GM18519 (cell line): ENCODE measurements at regions not wholly inside any gene's neighbourhood (a gene's known extent, or its start where the extent isn't known, plus 50 kb on each side); places are given as distances from the start of the nearest gene placed in this dataset.
"Not testable (repeated sequence)": the region's sequence is repeated elsewhere in the genome, so short reads cannot be mapped to it uniquely, and the experiment has no call there.

Source experiments
- ATAC-seq: cut with Tn5 transposase; IDR thresholded peaks from one replicate; pipeline ENCODE4 v1.9.1; 2021; ENCODE audit warnings: mild to moderate bottlenecking, moderate library complexity; ENCODE audit not compliant: unreplicated experiment, low FRiP score

DNA sequence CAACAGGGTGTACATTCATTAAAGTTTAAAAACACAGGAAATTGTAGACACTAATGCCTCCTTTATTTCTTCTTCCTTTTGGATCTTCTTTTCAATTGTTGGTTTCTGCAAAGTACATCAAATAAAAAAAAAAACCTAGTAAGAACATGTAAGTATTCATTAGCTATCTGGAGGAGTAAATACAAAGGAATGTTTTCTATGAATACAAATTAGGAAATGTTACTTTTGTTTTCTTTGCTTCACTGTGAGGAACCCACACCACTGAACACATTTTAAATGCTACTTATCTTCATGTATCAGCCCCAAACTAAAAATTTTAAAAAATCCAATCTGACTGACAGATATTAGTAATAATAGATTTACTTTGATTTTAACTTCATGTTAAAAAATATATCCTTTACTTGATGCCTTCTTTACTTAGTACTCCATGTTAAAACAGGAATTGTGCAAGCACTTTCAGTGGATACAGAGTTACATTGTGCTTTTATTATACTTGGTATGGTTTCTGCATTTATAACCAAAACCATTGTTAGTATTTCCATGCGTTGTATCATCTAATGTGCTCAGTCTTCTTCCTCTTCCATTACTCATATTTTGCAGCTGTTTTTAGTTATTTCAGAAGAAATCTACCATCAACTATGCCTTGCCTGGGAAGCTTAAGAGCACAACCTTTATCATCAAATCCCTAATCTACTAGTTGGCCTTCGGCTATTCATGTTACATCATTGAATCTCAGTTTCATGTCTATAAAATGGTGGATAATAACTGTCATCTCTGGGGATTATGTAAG is 236.9 kb upstream of the DPYD start:
- no peak for ATAC-seq

- ATAC-seq: no peak
These were observed 226.4 kb upstream of the DPYD start for GRCh38 chr1:98147280-98147679.

GRCh38 chr1:98145655-98146054 is 224.8 kb upstream of the DPYD start:
- ATAC-seq: no peak

GRCh38 chr1:98143403-98143802 is 222.6 kb upstream of the DPYD start:
- ATAC-seq: peak; percentile 66

DNA sequence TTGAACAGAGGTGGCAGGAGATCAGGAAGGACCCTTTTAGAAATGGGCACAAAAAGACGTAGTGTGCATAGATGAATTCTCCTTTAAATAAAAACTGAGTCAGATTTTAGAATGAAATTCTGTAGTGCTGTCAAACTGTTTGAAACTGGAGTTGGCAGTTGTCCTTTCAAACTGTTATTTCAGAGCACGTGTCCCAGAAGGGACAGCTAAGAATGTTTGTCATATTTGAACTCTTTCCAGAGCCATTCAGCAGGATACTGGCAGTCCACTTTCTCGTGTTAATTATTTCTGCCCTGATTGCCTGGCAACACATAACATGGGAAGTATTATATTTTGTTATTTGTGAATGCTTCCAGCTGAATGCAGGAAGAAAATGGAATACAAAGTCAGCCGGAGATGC is 212.3 kb upstream of the DPYD start:
- no peak for ATAC-seq

DNA sequence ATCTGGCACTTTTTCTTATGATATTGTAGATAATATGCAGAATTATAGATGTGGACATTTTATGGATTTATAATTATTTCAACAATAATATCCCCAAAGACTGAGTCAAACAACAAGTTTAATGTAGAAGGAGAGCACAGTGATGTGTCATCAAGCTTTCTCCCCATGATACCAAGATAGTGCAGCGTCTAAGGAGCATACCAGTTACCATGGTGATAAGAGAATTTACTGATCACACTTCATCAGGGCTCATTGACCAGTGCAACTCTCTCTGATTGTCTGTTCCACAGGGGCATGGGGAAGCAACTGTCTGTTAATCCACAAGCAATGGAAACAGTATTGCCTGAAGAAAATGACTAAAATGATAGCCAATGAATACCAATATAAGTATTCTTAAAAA is 209.6 kb upstream of the DPYD start:
- ATAC-seq: no peak

DNA sequence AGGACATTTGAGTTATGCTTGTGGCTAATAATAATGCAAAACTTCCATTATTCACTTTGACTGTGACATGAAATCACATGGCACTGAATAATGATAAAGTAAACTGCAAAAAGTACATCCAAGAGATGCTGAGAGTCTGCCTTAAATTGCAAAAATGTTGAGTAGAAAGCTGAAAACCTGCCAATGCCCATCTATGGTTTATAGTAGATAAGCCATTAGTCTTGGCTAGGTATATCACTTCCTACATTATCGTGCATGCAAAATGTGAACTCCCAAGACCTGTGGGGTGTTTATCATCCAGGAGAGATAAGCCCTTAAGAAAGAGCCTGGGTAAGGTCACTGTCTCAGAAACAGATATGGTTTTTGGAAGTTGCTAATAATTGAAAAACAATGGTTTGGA is 208.7 kb upstream of the DPYD start:
- no peak for ATAC-seq

GRCh38 chr1:98126740-98127139 is 205.9 kb upstream of the DPYD start:
- no peak for ATAC-seq

DNA sequence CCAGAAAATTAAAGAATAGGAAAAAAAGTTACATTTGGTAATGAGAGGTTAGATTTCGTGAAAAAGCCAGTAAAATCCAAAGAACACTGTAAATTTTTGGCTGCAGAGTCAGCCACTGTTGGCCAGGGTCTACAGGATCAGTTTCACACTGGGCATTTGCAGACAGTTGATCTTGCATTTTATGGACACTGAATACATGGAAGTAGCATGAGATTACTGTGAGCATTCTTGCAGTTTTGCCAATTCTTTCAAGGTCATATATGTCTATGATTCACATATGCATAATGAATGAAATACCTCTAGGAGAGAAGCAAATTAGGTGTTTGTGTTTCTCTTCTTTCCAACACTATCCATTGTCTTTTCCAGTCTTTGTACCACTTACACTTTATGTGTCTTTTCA is 200.8 kb upstream of the DPYD start:
- no peak for ATAC-seq

DNA sequence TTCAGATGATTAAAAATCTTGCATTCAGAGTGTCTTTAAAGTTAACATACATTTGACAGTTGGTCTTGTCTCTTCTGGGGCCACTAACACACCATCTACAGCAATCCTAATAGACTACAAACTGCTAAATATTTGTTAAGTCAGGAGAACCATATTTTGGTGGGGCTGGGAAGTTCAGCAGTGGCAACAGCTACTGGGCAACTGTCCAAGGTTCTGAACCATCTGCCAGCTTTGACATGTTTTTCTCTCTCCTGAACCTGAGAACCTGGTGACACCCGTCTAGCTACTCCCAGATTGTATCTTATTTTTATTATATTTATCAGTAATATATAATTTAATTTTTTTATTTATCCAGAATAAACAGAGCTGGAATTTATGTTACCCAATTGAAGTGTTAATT is 199.0 kb upstream of the DPYD start:
- ATAC-seq: no peak

DNA sequence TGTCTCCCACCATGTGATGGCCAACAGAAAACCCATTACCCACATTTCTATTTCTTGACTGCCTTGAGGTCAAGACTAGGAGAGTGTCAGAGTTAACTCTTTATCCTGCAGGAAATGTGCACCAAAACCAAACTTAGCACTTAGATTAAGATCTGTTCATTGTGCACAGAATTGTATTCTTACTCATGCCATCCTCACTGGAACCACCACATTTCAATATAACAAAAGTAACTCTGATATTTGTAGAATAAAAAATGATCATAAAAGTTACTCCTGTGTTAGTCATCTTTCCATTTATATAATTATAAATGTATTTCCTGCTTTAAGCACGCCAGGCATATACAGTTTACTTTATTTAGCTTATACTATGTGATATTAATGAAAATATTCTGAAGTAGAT is 193.0 kb upstream of the DPYD start:
- ATAC-seq: no peak

DNA sequence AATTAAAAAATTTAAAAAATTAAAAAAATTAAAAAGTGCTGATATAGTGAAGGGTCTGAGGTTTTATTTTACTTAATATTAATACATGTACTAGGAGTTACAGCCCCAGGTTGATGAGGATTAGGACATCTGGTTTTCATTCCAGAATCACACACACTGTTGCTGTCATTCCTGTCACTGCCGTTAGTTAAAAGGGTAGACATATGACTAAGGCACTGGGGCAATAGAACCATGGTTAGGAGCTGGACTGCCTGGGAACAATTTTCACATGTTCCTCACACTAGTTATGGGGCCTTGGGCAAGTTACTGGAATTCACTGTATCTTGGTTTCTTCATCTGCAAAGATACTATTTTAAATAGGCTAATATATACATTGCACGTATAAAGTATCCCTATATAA is 191.8 kb upstream of the DPYD start:
- no peak for ATAC-seq

- no peak for ATAC-seq
These were observed 189.8 kb upstream of the DPYD start for GRCh38 chr1:98110674-98111073.

GRCh38 chr1:98108378-98108777 is 187.5 kb upstream of the DPYD start:
- not testable (repeated sequence) for ATAC-seq

DNA sequence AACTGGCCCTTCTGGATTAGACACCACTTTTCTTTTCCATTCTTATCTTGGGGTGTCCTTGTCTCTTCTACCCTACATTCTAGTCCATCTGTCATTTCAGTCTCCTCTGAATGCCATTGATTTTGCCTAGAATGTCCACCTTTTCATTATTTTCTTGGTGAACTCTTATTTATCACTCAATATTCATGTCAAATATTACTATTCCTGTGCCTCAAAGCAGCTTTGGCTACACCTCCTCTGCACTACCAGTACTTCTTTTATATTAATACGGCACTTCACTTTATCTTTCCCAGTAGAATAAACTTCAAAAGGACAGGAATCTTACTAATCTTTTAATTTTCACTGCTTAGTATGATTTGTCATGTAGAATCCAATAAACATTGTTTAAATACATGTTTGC is 186.4 kb upstream of the DPYD start:
- no peak for ATAC-seq

DNA sequence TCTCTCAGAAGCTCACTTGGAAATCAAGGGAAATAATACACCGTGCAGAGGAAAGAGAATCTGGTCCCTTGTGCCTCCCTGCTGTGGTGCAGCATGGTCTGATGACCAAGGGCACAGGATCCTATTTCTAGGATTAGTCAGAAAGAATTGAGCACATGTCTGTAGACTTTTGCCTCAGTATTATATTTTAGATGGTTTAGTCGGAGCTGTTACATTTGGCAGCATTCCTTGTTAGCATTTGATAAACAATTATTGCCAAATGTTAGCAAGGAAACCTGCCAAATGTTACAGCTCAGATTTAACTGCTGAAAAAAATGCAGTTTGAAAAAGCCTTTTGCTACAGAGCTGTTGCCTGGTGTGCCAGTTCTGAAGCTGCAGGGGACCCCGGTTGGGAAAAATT is 183.5 kb upstream of the DPYD start:
- ATAC-seq: no peak

- ATAC-seq: no peak
These were observed 182.9 kb upstream of the DPYD start for GRCh38 chr1:98103617-98104285.

GRCh38 chr1:98102345-98103030 is 181.7 kb upstream of the DPYD start:
- no peak for ATAC-seq

DNA sequence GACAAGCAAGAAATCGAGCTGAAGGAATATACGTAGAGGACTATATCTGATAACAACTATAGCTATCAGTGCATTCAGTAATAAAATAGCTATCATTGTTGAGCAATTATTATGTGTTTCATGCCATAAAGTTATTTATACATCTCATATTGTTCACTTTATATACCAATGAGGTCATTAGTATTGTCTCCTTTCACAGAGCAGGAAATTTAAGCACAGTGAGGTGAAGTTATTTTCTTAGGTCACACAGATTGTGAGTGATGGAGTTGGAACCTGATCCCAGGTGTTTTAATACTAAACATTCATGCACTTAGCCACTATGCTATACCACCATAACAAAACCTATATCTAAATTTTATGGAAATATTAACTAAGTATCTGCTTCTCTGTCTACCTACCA is 180.5 kb upstream of the DPYD start:
- ATAC-seq: no peak

DNA sequence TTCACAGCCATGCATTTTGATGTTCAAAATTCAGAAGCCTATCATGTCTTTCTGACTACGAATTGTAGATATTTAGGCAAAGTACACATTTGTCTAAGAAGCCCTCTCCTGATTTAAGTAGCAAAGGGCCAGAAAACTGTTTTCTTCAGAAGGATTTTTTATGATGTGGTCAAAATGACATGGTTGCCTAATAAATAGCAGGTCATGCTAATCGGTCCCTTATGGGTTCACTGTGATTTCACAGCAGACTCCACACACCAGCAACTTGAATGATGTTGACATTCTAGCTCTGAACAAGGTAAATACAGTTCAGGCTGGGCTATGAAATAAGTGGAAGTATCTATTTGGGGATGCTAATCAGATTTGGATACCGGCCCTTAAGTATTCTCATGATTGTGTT is 178.7 kb upstream of the DPYD start:
- no peak for ATAC-seq

- no peak for ATAC-seq
These were observed 177.6 kb upstream of the DPYD start for GRCh38 chr1:98098473-98098872.

- ATAC-seq: no peak
These were observed 169.5 kb upstream of the DPYD start for GRCh38 chr1:98090351-98090750.
